CD8-positive, alpha-beta memory T cell (primary cell): ENCODE measurements at regions not wholly inside any gene's neighbourhood (a gene's known extent, or its start where the extent isn't known, plus 50 kb on each side); places are given as distances from the start of the nearest gene placed in this dataset.

Experiments
- CTCF ChIA-PET: fragments of 350-600 bp; sonication (Branson Sonifier 250); formaldehyde crosslinking; loops from one replicate; lab custom pipeline; 2021; ENCODE audit warnings: antibody characterized with exemption; lab: Charles Lee
- POLR2A ChIA-PET: fragments of 350-600 bp; sonication (Branson Sonifier 250); formaldehyde crosslinking; loops from one replicate; lab custom pipeline; 2021; ENCODE audit warnings: antibody characterized with exemption; lab: Charles Lee
- DNase-seq, 5 donors: peaks; one replicate each; pipeline versions ENCODE4 v3.0.0 to v3.0.0-alpha.2; 2020 to 2022; ENCODE audit warnings: mixed read lengths in 1 of 5
- H3K27ac ChIP-seq: one replicate; pipeline ENCODE4 v1.7.0; 2013; ENCODE audit warnings: low read depth, mild to moderate bottlenecking, low read length, moderate library complexity
- H3K27me3 ChIP-seq: 2 replicates; pipeline ENCODE4 v1.7.0; 2013; ENCODE audit warnings: low read length, mild to moderate bottlenecking; ENCODE audit not compliant: insufficient read depth, poor library complexity, severe bottlenecking
- H3K36me3 ChIP-seq: 2 replicates; pipeline ENCODE4 v1.7.0; 2013; ENCODE audit warnings: mild to moderate bottlenecking, low read length, moderate library complexity; ENCODE audit not compliant: insufficient read depth
- H3K4me1 ChIP-seq: 2 replicates; pipeline ENCODE4 v1.7.0; 2013; ENCODE audit warnings: mild to moderate bottlenecking, low read length, moderate library complexity; ENCODE audit not compliant: insufficient read depth
- H3K4me3 ChIP-seq: 2 replicates; pipeline ENCODE4 v1.7.0; 2013; ENCODE audit warnings: mild to moderate bottlenecking, low read length
- H3K9me3 ChIP-seq: 2 replicates; pipeline ENCODE4 v1.7.0; 2013; ENCODE audit warnings: mild to moderate bottlenecking, low read length
- H3K27ac Mint-ChIP-seq, 8 donors: one replicate each; pipeline ENCODE4 v1.8.0; 2020 to 2021; ENCODE audit warnings: mixed read lengths in 8 of 8, mild to moderate bottlenecking in 6 of 8, inconsistent platforms in 3 of 8, moderate library complexity in 3 of 8
- H3K27me3 Mint-ChIP-seq, 2 donors: one replicate each; pipeline ENCODE4 v1.8.0; 2020 to 2021; ENCODE audit warnings: mixed read lengths in 2 of 2, mild to moderate bottlenecking in 1 of 2, moderate library complexity in 1 of 2
- H3K36me3 Mint-ChIP-seq, 3 donors: one replicate each; pipeline ENCODE4 v1.8.0; 2020 to 2021; ENCODE audit warnings: mixed read lengths in 3 of 3, inconsistent platforms in 1 of 3, mild to moderate bottlenecking in 1 of 3
- H3K4me1 Mint-ChIP-seq, 3 donors: one replicate each; pipeline ENCODE4 v1.8.0; 2020 to 2021; ENCODE audit warnings: mixed read lengths in 3 of 3, inconsistent platforms in 1 of 3, mild to moderate bottlenecking in 1 of 3
- H3K4me3 Mint-ChIP-seq, 7 donors: one replicate each; pipeline ENCODE4 v1.8.0; 2020 to 2021; ENCODE audit warnings: mixed read lengths in 7 of 7, mild to moderate bottlenecking in 6 of 7, moderate library complexity in 4 of 7, inconsistent platforms in 2 of 7
- H3K9me3 Mint-ChIP-seq, 5 donors: one replicate each; pipeline ENCODE4 v1.8.0; 2020 to 2022; ENCODE audit warnings: mixed read lengths in 5 of 5, mild to moderate bottlenecking in 3 of 5, moderate library complexity in 2 of 5, inconsistent platforms in 1 of 5

GRCh38 chr7:22962775-22963350, 51.1 kb downstream of the HYCC1 start:
- Histone ChIP-seq H3K36me3 (peaks cover 3% of the 10 kb centered on the region), H3K4me1 (no peaks in the 10 kb centered on the region), H3K27me3 (no peaks in the 10 kb centered on the region), H3K27ac (no peak overlapping the region), H3K4me3 (no peak overlapping the region), H3K9me3 (no peaks in the 10 kb centered on the region)
- POLR2A ChIA-PET = no interaction called here
- Mint-ChIP-seq H3K4me3 (no peak overlapping the region), H3K9me3 (no peaks in the 10 kb centered on the region), H3K27me3 (no peaks in the 10 kb centered on the region), H3K36me3 (peaks cover 3 to 32% (median 13%) of the 10 kb centered on the region in 3 donors), H3K4me1 (no peaks in the 10 kb centered on the region), H3K27ac (peak overlapping the region in 1 of 8 donors; percentile 35)
- DNase-seq = no peak
- CTCF ChIA-PET = no interaction called here

- Histone ChIP-seq H3K36me3 (peaks cover 3% of the 10 kb centered on the region), H3K27ac (no peak overlapping the region), H3K9me3 (no peaks in the 10 kb centered on the region), H3K4me1 (no peaks in the 10 kb centered on the region), H3K27me3 (no peaks in the 10 kb centered on the region), H3K4me3 (no peak overlapping the region)
- H3K4me3 Mint-ChIP-seq = no peak overlapping the region
- ChIA-PET POLR2A (no interaction called here), CTCF (no interaction called here)
- H3K9me3 Mint-ChIP-seq = no peaks in the 10 kb centered on the region
- H3K27ac Mint-ChIP-seq = peak overlapping the region in 1 of 8 donors; percentile 29
- H3K4me1 Mint-ChIP-seq = no peaks in the 10 kb centered on the region
- no peak for DNase-seq
- H3K27me3 Mint-ChIP-seq = no peaks in the 10 kb centered on the region
- peaks cover 3 to 39% (median 17%) of the 10 kb centered on the region in 3 donors for H3K36me3 Mint-ChIP-seq
Measured at GRCh38 chr7:22958742-22959141, 55.2 kb downstream of the HYCC1 start.

GRCh38 chr7:22954251-22954650, 59.7 kb downstream of the HYCC1 start:
- no peaks in the 10 kb centered on the region for H3K4me1 ChIP-seq
- no peaks in the 10 kb centered on the region for H3K27me3 ChIP-seq
- H3K27ac ChIP-seq = no peak overlapping the region
- H3K36me3 Mint-ChIP-seq = peaks cover 0 to 21% (median 18%) of the 10 kb centered on the region in 3 donors
- H3K9me3 Mint-ChIP-seq = no peaks in the 10 kb centered on the region
- no peaks in the 10 kb centered on the region for H3K27me3 Mint-ChIP-seq
- H3K9me3 ChIP-seq = no peaks in the 10 kb centered on the region
- H3K4me1 Mint-ChIP-seq = no peaks in the 10 kb centered on the region
- CTCF ChIA-PET = no interaction called here
- no peak overlapping the region for H3K27ac Mint-ChIP-seq
- no peaks in the 10 kb centered on the region for H3K36me3 ChIP-seq
- no peak overlapping the region for H3K4me3 ChIP-seq
- H3K4me3 Mint-ChIP-seq = no peak overlapping the region
- POLR2A ChIA-PET = no interaction called here
- DNase-seq = no peak

GRCh38 chr7:22952306-22953015, 61.5 kb downstream of the HYCC1 start:
- no peaks in the 10 kb centered on the region for H3K9me3 ChIP-seq
- no peaks in the 10 kb centered on the region for H3K4me1 Mint-ChIP-seq
- no peak for DNase-seq
- ChIA-PET CTCF (no interaction called here), POLR2A (no interaction called here)
- H3K4me3 ChIP-seq = no peak overlapping the region
- no peaks in the 10 kb centered on the region for H3K9me3 Mint-ChIP-seq
- H3K36me3 Mint-ChIP-seq = peaks cover 0 to 13% (median 10%) of the 10 kb centered on the region in 3 donors
- H3K27ac ChIP-seq = no peak overlapping the region
- H3K27me3 ChIP-seq = no peaks in the 10 kb centered on the region
- H3K27me3 Mint-ChIP-seq = no peaks in the 10 kb centered on the region
- H3K4me3 Mint-ChIP-seq = no peak overlapping the region
- no peak overlapping the region for H3K27ac Mint-ChIP-seq
- H3K36me3 ChIP-seq = no peaks in the 10 kb centered on the region
- no peaks in the 10 kb centered on the region for H3K4me1 ChIP-seq

- H3K36me3 Mint-ChIP-seq = peaks cover 0 to 9% (median 8%) of the 10 kb centered on the region in 3 donors
- Histone ChIP-seq H3K4me1 (no peaks in the 10 kb centered on the region), H3K36me3 (no peaks in the 10 kb centered on the region), H3K9me3 (no peaks in the 10 kb centered on the region), H3K27me3 (no peaks in the 10 kb centered on the region), H3K27ac (no peak overlapping the region), H3K4me3 (no peak overlapping the region)
- H3K4me3 Mint-ChIP-seq = no peak overlapping the region
- no peaks in the 10 kb centered on the region for H3K27me3 Mint-ChIP-seq
- peak overlapping the region in 1 of 8 donors; percentile 82 for H3K27ac Mint-ChIP-seq
- ChIA-PET CTCF (no interaction called here), POLR2A (no interaction called here)
- H3K4me1 Mint-ChIP-seq = no peaks in the 10 kb centered on the region
- no peak for DNase-seq
- H3K9me3 Mint-ChIP-seq = no peaks in the 10 kb centered on the region
Measured at GRCh38 chr7:22949944-22950343, 64.0 kb downstream of the HYCC1 start.

GRCh38 chr7:22949221-22949620, 64.7 kb downstream of the HYCC1 start:
- DNase-seq = no peak
- H3K9me3 ChIP-seq = no peaks in the 10 kb centered on the region
- no peak overlapping the region for H3K27ac ChIP-seq
- Mint-ChIP-seq H3K27ac (no peak overlapping the region), H3K4me1 (no peaks in the 10 kb centered on the region), H3K36me3 (peaks cover 0 to 10% (median 9%) of the 10 kb centered on the region in 3 donors), H3K27me3 (no peaks in the 10 kb centered on the region), H3K9me3 (no peaks in the 10 kb centered on the region), H3K4me3 (no peak overlapping the region)
- no peaks in the 10 kb centered on the region for H3K4me1 ChIP-seq
- POLR2A ChIA-PET = no interaction called here
- H3K27me3 ChIP-seq = no peaks in the 10 kb centered on the region
- CTCF ChIA-PET = no interaction called here
- H3K4me3 ChIP-seq = no peak overlapping the region
- no peaks in the 10 kb centered on the region for H3K36me3 ChIP-seq

GRCh38 chr7:22948770-22949169, 65.2 kb downstream of the HYCC1 start:
- Histone ChIP-seq H3K27ac (no peak overlapping the region), H3K4me1 (no peaks in the 10 kb centered on the region), H3K36me3 (no peaks in the 10 kb centered on the region), H3K27me3 (no peaks in the 10 kb centered on the region), H3K9me3 (no peaks in the 10 kb centered on the region), H3K4me3 (no peak overlapping the region)
- no peaks in the 10 kb centered on the region for H3K27me3 Mint-ChIP-seq
- peaks cover 0 to 12% (median 11%) of the 10 kb centered on the region in 3 donors for H3K36me3 Mint-ChIP-seq
- H3K4me1 Mint-ChIP-seq = no peaks in the 10 kb centered on the region
- no peak for DNase-seq
- no peaks in the 10 kb centered on the region for H3K9me3 Mint-ChIP-seq
- POLR2A ChIA-PET = no interaction called here
- no peak overlapping the region for H3K27ac Mint-ChIP-seq
- H3K4me3 Mint-ChIP-seq = no peak overlapping the region
- CTCF ChIA-PET = no interaction called here

- Mint-ChIP-seq H3K9me3 (no peaks in the 10 kb centered on the region), H3K27ac (no peak overlapping the region), H3K27me3 (no peaks in the 10 kb centered on the region), H3K4me1 (no peaks in the 10 kb centered on the region), H3K4me3 (no peak overlapping the region), H3K36me3 (peaks cover 0 to 12% (median 9%) of the 10 kb centered on the region in 3 donors)
- H3K4me3 ChIP-seq = no peak overlapping the region
- no peak for DNase-seq
- no peaks in the 10 kb centered on the region for H3K9me3 ChIP-seq
- no peaks in the 10 kb centered on the region for H3K27me3 ChIP-seq
- POLR2A ChIA-PET = no interaction called here
- H3K4me1 ChIP-seq = no peaks in the 10 kb centered on the region
- no peak overlapping the region for H3K27ac ChIP-seq
- CTCF ChIA-PET = no interaction called here
- H3K36me3 ChIP-seq = no peaks in the 10 kb centered on the region
Measured at GRCh38 chr7:22945584-22945983, 68.3 kb downstream of the HYCC1 start.
